Endothelial cell of umbilical vein (primary cell): ENCODE measurements at regions not wholly inside any gene's neighbourhood (a gene's known extent, or its start where the extent isn't known, plus 50 kb on each side); places are given as distances from the start of the nearest gene placed in this dataset.

Experiments
- BruUV-seq: library from RNA; stranded (reverse); fragments of 400-500 nt; replicated peaks from 2 replicates; lab custom pipeline; 2021; lab: Mats Ljungman, UMichigan
- CTCF ChIA-PET: fragments of 300-600, 350-600 bp; sonication (Branson Sonifier 250); formaldehyde crosslinking; loops from one replicate; lab custom pipeline; 2021; ENCODE audit warnings: antibody characterized with exemption, inconsistent platforms; lab: Charles Lee
- POLR2A ChIA-PET: fragments of 300-600, 350-600 bp; sonication (Branson Sonifier 250); formaldehyde crosslinking; loops from one replicate; lab custom pipeline; 2021; ENCODE audit warnings: antibody characterized with exemption, inconsistent platforms; lab: Charles Lee
- DNase-seq: peaks from one replicate; pipeline ENCODE4 v3.0.0-alpha.2; 2011; ENCODE audit warnings: low read depth, low spot score
- FAIRE-seq: peaks from 2 replicates; lab custom pipeline; 2011; peaks lifted over from hg19 to GRCh38; lab: Jason Lieb, UNC
- H2AFZ ChIP-seq: 2 replicates; pipeline ENCODE4 v1.6.0; 2012; ENCODE audit warnings: low read depth, low read length, control low read depth, inconsistent platforms
- H3K27ac ChIP-seq: 2 replicates; pipeline ENCODE4 v1.5.1; 2011; ENCODE audit warnings: low read depth, mild to moderate bottlenecking, control low read depth, low read length, moderate library complexity; ENCODE audit not compliant: insufficient read depth
- H3K27me3 ChIP-seq, 2 experiments: 2 replicates each; pipeline versions ENCODE4 v1.6.0 to v1.6.1; 2011; ENCODE audit warnings: low read length in 2 of 2, mixed read lengths in 1 of 2; ENCODE audit not compliant: control insufficient read depth in 2 of 2, insufficient read depth in 2 of 2
- H3K36me3 ChIP-seq, 2 experiments: 2 replicates in 1 of 2; 3 replicates in 1 of 2; pipeline ENCODE4 v1.5.1; 2011; ENCODE audit warnings: low read length in 2 of 2, mild to moderate bottlenecking in 1 of 2, moderate library complexity in 1 of 2; ENCODE audit not compliant: control insufficient read depth in 2 of 2, insufficient read depth in 2 of 2; ENCODE audit errors: extremely low read depth in 1 of 2
- H3K4me1 ChIP-seq: 3 replicates; pipeline ENCODE4 v1.5.1; 2011; ENCODE audit warnings: mild to moderate bottlenecking, low read length; ENCODE audit not compliant: control insufficient read depth, insufficient read depth; ENCODE audit errors: extremely low read depth
- H3K4me2 ChIP-seq: 2 replicates; pipeline ENCODE4 v1.6.1; 2011; ENCODE audit warnings: low read length, control low read depth, mixed read lengths; ENCODE audit not compliant: insufficient read depth
- H3K4me3 ChIP-seq, 3 experiments: fragments of 200-600 bp in 1 of 3; sonication (generic), shearing (Covaris generic) in 1 of 3; replicated peaks in 1 of 3; 2 replicates each; pipeline ENCODE4 v1.5.1; 2011 to 2016; ENCODE audit warnings: control low read depth in 3 of 3, low read length in 3 of 3, mild to moderate bottlenecking in 2 of 3, inconsistent platforms in 1 of 3, low read depth in 1 of 3, moderate library complexity in 1 of 3; ENCODE audit not compliant: insufficient read depth in 1 of 3
- H3K79me2 ChIP-seq: 2 replicates; pipeline ENCODE4 v1.6.0; 2012; ENCODE audit warnings: low read length, inconsistent platforms; ENCODE audit not compliant: control insufficient read depth, insufficient read depth
- H3K9ac ChIP-seq: replicated peaks from 2 replicates; pipeline ENCODE3; 2011; ENCODE audit warnings: low read length, control low read depth; ENCODE audit not compliant: insufficient read depth; ENCODE audit errors: extremely low read depth
- H3K9me1 ChIP-seq: replicated peaks from 3 replicates; pipeline ENCODE4 v1.6.0; 2011; ENCODE audit warnings: mild to moderate bottlenecking, low read length; ENCODE audit not compliant: control insufficient read depth, insufficient read depth; ENCODE audit errors: extremely low read depth
- H3K9me3 ChIP-seq: replicated peaks from 2 replicates; pipeline ENCODE4 v1.5.1; 2012; ENCODE audit warnings: low read length, inconsistent platforms; ENCODE audit not compliant: control insufficient read depth, insufficient read depth
- H4K20me1 ChIP-seq: replicated peaks from 2 replicates; pipeline ENCODE3; 2011; ENCODE audit warnings: mild to moderate bottlenecking, low read length; ENCODE audit not compliant: control insufficient read depth, insufficient read depth; ENCODE audit errors: extremely low read depth
- CTCF ChIP-seq, 2 donors: IDR thresholded peaks; 1 replicate in 1 of 2; 2 replicates in 1 of 2; pipeline ENCODE4 v1.5.1; 2011; ENCODE audit warnings: low read length in 2 of 2, mild to moderate bottlenecking in 2 of 2, moderate library complexity in 2 of 2, control low read depth in 1 of 2, inconsistent platforms in 1 of 2, low read depth in 1 of 2; ENCODE audit not compliant: insufficient read depth in 1 of 2; ENCODE audit errors: extremely low read depth in 1 of 2
- EZH2 ChIP-seq: IDR thresholded peaks from 2 replicates; pipeline ENCODE4 v1.6.1; 2012; ENCODE audit warnings: borderline replicate concordance, low read depth, mild to moderate bottlenecking, moderate library complexity, low read length, inconsistent platforms; ENCODE audit not compliant: severe bottlenecking
- FOS ChIP-seq: IDR thresholded peaks from 2 replicates; pipeline ENCODE4 v1.6.1; 2011; ENCODE audit warnings: mild to moderate bottlenecking, low read length, moderate library complexity, borderline replicate concordance; ENCODE audit not compliant: insufficient read depth
- GATA2 ChIP-seq: IDR thresholded peaks from 2 replicates; pipeline ENCODE4 v1.7.0; 2011; ENCODE audit warnings: low read depth, mild to moderate bottlenecking, moderate library complexity, mixed read lengths, low read length; ENCODE audit not compliant: insufficient read length, insufficient read depth
- JUN ChIP-seq: IDR thresholded peaks from 2 replicates; pipeline ENCODE4 v1.6.1; 2011; ENCODE audit warnings: borderline replicate concordance, low read depth; ENCODE audit not compliant: insufficient read length, insufficient read depth
- MAX ChIP-seq: IDR thresholded peaks from 2 replicates; pipeline ENCODE4 v1.6.1; 2011; ENCODE audit not compliant: insufficient read depth, insufficient read length
- MYC ChIP-seq: IDR thresholded peaks from one replicate; pipeline ENCODE4 v1.6.1; 2011; ENCODE audit warnings: mild to moderate bottlenecking, low read depth, low read length
- POLR2A ChIP-seq: IDR thresholded peaks from 2 replicates; pipeline ENCODE4 v1.6.1; 2012; ENCODE audit warnings: low read depth, mild to moderate bottlenecking, control low read depth, low read length
- POLR2AphosphoS5 ChIP-seq: IDR thresholded peaks from 2 replicates; pipeline ENCODE4 v1.6.1; 2012; ENCODE audit warnings: low read depth, mild to moderate bottlenecking, control low read depth, low read length, moderate library complexity; ENCODE audit not compliant: insufficient read depth
- dilution Hi-C: fragments of 300-500 bp; cut with MboI; formaldehyde crosslinking; loops from one replicate; pipeline ENCODE4 v1.15.0; 2019; ENCODE audit warnings: low sequenced_read_pairs; ENCODE audit not compliant: extremely low pct_ligation_motif_present
- intact Hi-C: fragments of 100-400 bp; cut with micrococcal nuclease; formaldehyde crosslinking; loops from one replicate; pipeline ENCODE4 v1.10.0; 2022

- dilution Hi-C loops (no loop called here), intact Hi-C loops (no loop called here)
- DNase-seq (no peak), FAIRE-seq (no peak)
- Histone ChIP-seq H3K4me2 (no peak overlapping the region), H3K27me3 (no peaks in the 10 kb centered on the region), H3K4me1 (no peaks in the 10 kb centered on the region), H3K9me1 (no peaks in the 10 kb centered on the region), H3K4me3 (no peak overlapping the region), H2AFZ (no peak overlapping the region), H4K20me1 (no peaks in the 10 kb centered on the region), H3K9ac (no peak overlapping the region), H3K27ac (no peak overlapping the region), H3K79me2 (no peaks in the 10 kb centered on the region), H3K9me3 (no peaks in the 10 kb centered on the region), H3K36me3 (no peaks in the 10 kb centered on the region)
- POLR2A ChIA-PET, result no interaction called here
- TF ChIP-seq JUN, result no peak
- TF ChIP-seq CTCF (IDR thresholded peaks at IDR 0.05; ENCODE audit: extremely low read depth in 1 of 2, insufficient read depth in 1 of 2, low read depth in 1 of 2, low read length in 2 of 2), result no peak
- TF ChIP-seq GATA2, result no peak
- TF ChIP-seq POLR2AphosphoS5, result no peak
- no peak for TF ChIP-seq FOS
- no peak for TF ChIP-seq EZH2
- no peak for TF ChIP-seq MAX
- TF ChIP-seq POLR2A, result no peak
- no peak for TF ChIP-seq MYC
- CTCF ChIA-PET, result no interaction called here
- BruUV-seq, result no TSS peak
Observed at GRCh38 chr4:160969925-160970324, 1193.9 kb downstream of the FSTL5 start.
